ENCODE measurements at regions not wholly inside any gene's neighbourhood (a gene's known extent, or its start where the extent isn't known, plus 50 kb on each side); places are given as distances from the start of the nearest gene placed in this dataset.

DNA sequence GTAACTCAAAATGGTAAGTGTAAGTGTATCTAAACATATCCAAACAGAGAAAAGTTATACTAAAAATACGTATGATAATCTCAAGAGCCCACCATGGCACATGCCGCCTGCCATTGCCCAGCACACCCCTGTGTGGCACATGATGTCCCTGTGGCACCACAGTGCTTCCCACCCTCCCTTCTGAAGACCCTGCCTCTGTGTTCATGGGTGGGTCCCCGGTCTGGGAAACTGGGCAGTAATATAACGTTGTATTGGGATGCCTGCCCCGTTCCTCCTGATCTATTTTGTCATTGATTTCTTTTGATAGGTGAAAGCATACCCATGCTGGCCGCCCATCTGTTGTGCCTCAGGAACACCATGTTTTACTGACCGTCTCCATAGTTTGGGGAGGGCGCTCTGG, 296.8 kb upstream of the SHH start:
- intact Hi-C loops (cut with micrococcal nuclease): no loop called here
- no peak overlapping the region for H3K27ac Mint-ChIP-seq
- H3K9me3 Mint-ChIP-seq: no peaks in the 10 kb centered on the region
- H3K4me1 Mint-ChIP-seq (ENCODE audit: low read depth): no peaks in the 10 kb centered on the region
- no peak overlapping the region for H3K4me3 Mint-ChIP-seq
- H3K36me3 Mint-ChIP-seq (ENCODE audit: low read depth): no peaks in the 10 kb centered on the region
- H3K27me3 Mint-ChIP-seq (ENCODE audit: insufficient read depth): peaks cover 2% of the 10 kb centered on the region
- no peak for DNase-seq (ENCODE audit: low spot score)

DNA sequence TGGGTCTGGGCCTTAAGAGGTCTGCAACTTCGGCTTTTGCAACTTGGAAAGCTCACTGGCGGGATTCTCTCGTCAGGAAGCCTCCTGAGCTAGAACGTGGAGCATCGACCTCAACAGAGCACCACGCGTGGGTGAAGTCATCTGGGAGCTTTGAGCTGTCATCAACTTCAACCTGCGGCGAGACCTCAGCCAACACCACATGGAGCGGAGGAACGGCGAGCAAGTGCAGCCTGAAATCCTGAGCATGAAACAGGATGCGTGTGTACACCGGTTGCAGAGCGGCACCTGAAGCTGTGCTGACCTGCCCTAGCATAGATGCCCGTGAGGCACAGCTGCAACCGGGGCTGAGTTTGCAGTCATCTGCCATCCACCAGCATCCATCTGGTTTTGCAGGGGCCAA, 295.7 kb upstream of the SHH start:
- Mint-ChIP-seq H3K9me3 (no peaks in the 10 kb centered on the region), H3K4me3 (no peak overlapping the region), H3K4me1 (ENCODE audit: low read depth) (no peaks in the 10 kb centered on the region), H3K27me3 (ENCODE audit: insufficient read depth) (no peaks in the 10 kb centered on the region), H3K36me3 (ENCODE audit: low read depth) (no peaks in the 10 kb centered on the region), H3K27ac (no peak overlapping the region)
- intact Hi-C loops (cut with micrococcal nuclease): no loop called here
- no peak for DNase-seq (ENCODE audit: low spot score)

DNA sequence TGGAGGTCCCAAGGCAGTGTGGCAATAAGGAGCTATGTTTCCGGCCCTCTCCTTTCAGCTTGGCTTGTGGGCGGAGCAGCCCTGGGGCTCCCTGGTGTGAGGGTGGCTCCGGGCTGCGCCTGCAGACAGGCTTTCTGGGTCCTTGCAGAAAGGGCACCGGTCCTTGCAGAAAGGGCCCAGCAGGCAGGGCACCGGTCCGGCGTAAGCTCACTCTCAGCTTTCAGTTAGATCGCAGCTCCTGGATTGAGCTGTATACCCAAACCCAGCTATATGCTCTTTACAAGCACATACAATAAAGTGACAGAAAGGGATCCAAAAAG, 293.8 kb upstream of the SHH start:
- no peaks in the 10 kb centered on the region for H3K36me3 Mint-ChIP-seq (ENCODE audit: low read depth)
- no peaks in the 10 kb centered on the region for H3K9me3 Mint-ChIP-seq
- H3K27me3 Mint-ChIP-seq (ENCODE audit: insufficient read depth): no peaks in the 10 kb centered on the region
- no peak overlapping the region for H3K4me3 Mint-ChIP-seq
- intact Hi-C loops (cut with micrococcal nuclease): no loop called here
- DNase-seq (ENCODE audit: low spot score): no peak
- H3K27ac Mint-ChIP-seq: no peak overlapping the region
- no peaks in the 10 kb centered on the region for H3K4me1 Mint-ChIP-seq (ENCODE audit: low read depth)

DNA sequence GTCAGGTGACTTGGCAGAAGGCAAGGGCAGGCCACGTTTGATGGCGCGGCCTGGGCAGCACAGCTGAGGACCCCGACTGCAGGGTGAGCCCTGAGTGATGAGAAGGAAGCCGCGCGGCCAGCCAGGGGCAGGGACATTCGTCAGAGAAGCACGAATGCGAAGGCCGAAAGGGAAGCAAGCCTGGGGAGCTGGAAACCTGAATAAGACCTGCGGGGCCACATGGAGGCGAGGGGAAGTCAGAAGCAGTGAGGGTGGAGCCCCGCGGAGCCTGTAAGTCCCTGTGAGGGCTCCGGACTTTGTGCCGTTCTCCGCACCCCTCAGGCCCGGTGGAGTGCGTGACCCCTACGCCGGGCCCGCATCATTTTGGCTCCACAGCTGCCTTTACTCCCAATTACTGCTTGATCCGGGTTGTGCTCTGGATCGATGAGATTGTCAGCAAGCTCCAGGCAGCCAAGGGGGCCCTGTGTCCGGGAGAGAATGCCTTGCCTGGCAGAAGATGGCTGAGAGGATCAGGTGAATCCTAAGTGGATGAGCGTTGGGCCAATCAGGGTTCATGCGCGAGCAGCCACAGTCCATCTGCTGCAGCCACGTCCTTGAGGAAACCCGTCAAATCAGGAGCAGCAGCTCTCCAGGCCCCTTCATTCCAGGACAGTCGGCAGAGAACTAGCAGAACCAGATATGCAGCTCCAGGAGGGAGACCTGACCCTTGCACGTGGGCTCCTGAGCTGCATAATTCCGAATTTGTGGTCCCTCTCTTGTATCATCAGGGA, 293.3 kb upstream of the SHH start:
- H3K9me3 Mint-ChIP-seq: no peaks in the 10 kb centered on the region
- H3K36me3 Mint-ChIP-seq (ENCODE audit: low read depth): no peaks in the 10 kb centered on the region
- no peaks in the 10 kb centered on the region for H3K4me1 Mint-ChIP-seq (ENCODE audit: low read depth)
- intact Hi-C loops (cut with micrococcal nuclease): no loop called here
- no peak overlapping the region for H3K27ac Mint-ChIP-seq
- no peaks in the 10 kb centered on the region for H3K27me3 Mint-ChIP-seq (ENCODE audit: insufficient read depth)
- H3K4me3 Mint-ChIP-seq: no peak overlapping the region
- no peak for DNase-seq (ENCODE audit: low spot score)

DNA sequence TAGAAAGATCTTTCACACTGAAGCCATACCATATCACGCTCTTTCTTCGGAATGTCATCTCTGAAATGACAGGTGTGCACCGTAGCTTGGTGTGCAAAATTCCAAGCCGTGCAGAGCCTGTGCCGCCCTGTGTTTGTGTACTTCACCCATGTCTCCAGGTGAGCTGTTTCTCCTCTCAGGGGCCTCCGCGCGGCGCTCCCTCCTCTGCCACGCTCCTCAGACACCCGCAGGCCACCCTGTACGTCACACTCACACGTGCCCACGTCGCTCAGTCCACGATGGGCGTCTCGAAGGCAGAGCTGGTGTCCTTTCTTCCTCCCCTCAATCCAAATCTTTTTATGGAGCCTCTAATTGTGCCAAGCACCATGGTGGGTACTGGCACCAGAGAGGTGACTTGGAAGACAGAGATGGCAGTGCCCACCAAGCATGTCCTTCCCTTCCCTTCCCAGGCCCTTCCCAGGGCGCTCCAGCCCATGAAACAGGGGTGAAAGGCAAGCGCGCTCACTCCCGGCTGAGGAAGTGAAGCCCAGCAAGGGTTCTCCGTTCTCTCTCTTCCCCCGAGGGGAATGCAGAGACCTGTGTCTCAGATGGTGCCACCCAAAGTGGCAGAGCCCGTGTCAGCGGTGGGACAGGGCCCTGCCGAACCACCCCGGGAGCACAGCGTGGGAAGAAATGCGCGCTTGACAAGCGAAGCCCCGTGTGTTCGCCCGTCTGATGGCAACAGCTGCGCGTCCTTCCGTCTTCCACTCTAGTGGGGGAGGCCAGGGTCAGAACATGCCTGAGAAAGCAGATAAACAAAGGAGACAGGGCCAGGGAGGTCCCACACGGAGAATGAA, 292.5 kb upstream of the SHH start:
- H3K27ac Mint-ChIP-seq: no peak overlapping the region

DNA sequence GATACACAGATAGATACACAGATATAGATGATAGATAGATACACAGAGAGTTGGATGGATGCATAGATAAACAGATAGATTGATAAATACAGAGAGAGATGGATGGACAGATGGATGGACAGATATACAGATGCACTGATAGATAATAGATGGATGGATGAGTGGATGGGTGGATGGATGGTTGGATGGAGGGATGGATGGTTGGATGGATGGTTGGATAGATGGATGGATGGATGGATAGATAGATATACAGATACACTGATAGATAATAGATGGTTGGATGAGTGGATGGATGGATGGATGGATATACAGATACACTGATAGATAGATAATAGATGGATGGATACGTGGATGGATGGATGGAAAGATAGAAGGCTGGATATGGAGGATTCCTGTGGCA, 290.0 kb upstream of the SHH start:
- no peak for DNase-seq (ENCODE audit: low spot score)
- no peak overlapping the region for H3K4me3 Mint-ChIP-seq
- H3K4me1 Mint-ChIP-seq (ENCODE audit: low read depth): no peaks in the 10 kb centered on the region
- intact Hi-C loops (cut with micrococcal nuclease): no loop called here
- no peak overlapping the region for H3K27ac Mint-ChIP-seq
- no peaks in the 10 kb centered on the region for H3K36me3 Mint-ChIP-seq (ENCODE audit: low read depth)
- H3K9me3 Mint-ChIP-seq: no peaks in the 10 kb centered on the region
- peaks cover 2% of the 10 kb centered on the region for H3K27me3 Mint-ChIP-seq (ENCODE audit: insufficient read depth)

More for the DNA sequence above, 292.5 kb upstream of the SHH start:
- Mint-ChIP-seq H3K9me3 (no peaks in the 10 kb centered on the region), H3K36me3 (ENCODE audit: low read depth) (no peaks in the 10 kb centered on the region), H3K4me1 (ENCODE audit: low read depth) (no peaks in the 10 kb centered on the region), H3K4me3 (no peak overlapping the region), H3K27me3 (ENCODE audit: insufficient read depth) (no peaks in the 10 kb centered on the region)
- DNase-seq (ENCODE audit: low spot score): no peak
- intact Hi-C loops (cut with micrococcal nuclease): no loop called here

DNA sequence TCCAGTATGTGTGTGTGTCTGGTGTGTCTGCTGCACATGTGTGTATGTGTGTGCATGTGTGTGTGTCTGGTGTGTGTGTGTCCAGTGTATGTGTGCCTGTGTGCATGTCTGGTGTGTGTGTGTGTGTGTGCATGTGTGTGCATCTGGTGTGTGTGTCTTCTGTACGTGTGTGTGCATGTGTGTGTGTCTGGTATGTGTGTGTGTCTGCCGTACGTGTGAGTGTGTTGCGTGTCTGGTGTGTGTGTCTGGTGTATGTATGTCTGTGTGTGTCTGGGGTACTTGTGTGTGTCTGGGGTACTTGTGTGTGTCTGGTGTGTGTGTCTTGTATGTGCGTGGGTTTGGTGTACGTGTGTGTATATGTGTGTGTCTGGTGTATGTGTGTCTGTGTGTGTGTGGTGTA, 289.1 kb upstream of the SHH start:
- Mint-ChIP-seq H3K4me1 (ENCODE audit: low read depth) (no peaks in the 10 kb centered on the region), H3K27ac (no peak overlapping the region), H3K27me3 (ENCODE audit: insufficient read depth) (peaks cover 2% of the 10 kb centered on the region), H3K4me3 (no peak overlapping the region), H3K9me3 (no peaks in the 10 kb centered on the region), H3K36me3 (ENCODE audit: low read depth) (no peaks in the 10 kb centered on the region)
- intact Hi-C loops (cut with micrococcal nuclease): no loop called here
- no peak for DNase-seq (ENCODE audit: low spot score)

DNA sequence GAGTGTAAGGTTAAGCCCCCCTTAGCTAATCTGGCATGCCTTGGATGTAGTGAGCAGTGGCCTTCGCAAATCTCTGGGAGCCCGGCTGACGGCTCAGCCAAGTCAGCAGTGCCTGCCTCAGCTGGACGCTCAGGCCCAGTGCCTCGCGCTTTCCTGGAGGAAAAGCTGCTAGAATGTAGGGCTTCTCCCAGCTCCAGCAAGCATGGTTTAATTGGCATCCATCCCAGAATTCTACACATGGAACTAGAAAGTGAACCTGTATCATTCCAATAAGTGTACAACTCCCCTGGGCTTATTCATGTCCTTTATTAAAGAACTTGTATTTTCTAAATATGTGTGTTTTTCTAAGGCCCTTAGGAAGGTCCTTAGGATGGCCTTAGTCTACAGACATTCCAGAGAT, 287.8 kb upstream of the SHH start:
- Mint-ChIP-seq H3K27ac (no peak overlapping the region), H3K4me1 (ENCODE audit: low read depth) (no peaks in the 10 kb centered on the region), H3K36me3 (ENCODE audit: low read depth) (no peaks in the 10 kb centered on the region), H3K9me3 (no peaks in the 10 kb centered on the region), H3K4me3 (no peak overlapping the region), H3K27me3 (ENCODE audit: insufficient read depth) (peaks cover 2% of the 10 kb centered on the region)
- no peak for DNase-seq (ENCODE audit: low spot score)
- intact Hi-C loops (cut with micrococcal nuclease): no loop called here

DNA sequence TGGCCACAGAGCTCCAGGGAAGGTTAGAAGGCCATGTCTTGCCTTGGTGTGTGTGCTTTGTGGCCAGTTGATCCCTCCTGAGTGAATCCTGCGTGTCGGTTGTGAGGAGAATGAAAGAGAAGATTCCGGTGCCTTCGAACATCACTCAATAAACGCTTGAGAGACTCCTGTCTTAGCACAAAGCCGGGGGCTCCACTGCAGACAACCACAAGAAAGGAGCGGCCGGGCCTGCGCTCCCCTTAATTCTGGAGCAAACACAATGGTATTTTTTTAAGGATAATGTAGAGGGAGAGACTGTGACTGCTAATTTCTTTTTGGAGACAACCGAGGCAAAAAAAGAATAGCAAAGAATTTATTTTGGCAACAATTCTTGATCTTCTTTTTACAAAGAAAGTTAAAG, 286.8 kb upstream of the SHH start:
- DNase-seq (ENCODE audit: low spot score): no peak
- H3K36me3 Mint-ChIP-seq (ENCODE audit: low read depth): no peaks in the 10 kb centered on the region
- H3K4me3 Mint-ChIP-seq: no peak overlapping the region
- H3K27me3 Mint-ChIP-seq (ENCODE audit: insufficient read depth): peaks cover 2% of the 10 kb centered on the region
- intact Hi-C loops (cut with micrococcal nuclease): no loop called here
- H3K4me1 Mint-ChIP-seq (ENCODE audit: low read depth): no peaks in the 10 kb centered on the region
- no peak overlapping the region for H3K27ac Mint-ChIP-seq
- H3K9me3 Mint-ChIP-seq: no peaks in the 10 kb centered on the region

DNA sequence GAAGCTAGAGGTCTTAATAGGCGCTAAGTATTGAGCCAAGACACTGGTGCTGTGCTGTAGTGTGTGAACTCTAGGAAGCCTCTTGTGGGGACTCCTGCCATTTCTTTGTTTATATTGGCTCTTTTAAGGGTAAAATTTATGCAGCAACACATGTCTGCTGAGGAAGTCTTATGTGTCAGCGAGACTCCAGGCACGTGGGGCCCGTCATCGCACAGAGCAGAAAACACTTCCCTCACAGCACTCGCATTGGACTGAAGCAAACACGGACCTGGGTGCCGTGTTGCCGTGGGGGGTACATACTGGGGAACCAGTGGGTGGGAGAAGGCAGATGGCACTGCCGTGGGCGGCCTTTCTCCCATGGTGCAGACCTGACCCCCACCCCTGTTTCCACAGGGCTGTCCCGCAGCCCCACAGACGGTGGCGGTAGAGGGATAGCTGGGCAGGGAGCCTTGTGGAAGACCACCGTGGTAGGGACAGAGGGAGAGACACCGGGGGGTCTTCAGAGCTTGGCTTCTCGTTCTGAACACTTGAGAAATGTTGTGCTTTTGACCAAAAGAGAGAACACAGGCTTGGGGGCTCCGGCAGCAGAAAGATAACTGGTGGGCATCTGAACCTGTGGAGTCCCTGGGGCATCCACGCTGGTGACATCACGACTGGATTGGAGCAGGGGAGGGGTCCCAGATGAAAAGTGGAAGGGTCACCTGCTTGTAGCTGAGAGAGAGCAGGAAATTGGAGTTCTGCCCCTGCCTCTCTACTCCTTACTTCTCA, 284.7 kb upstream of the SHH start:
- H3K27me3 Mint-ChIP-seq (ENCODE audit: insufficient read depth): peaks cover 2% of the 10 kb centered on the region
- intact Hi-C loops (cut with micrococcal nuclease): no loop called here
- H3K27ac Mint-ChIP-seq: no peak overlapping the region
- H3K36me3 Mint-ChIP-seq (ENCODE audit: low read depth): no peaks in the 10 kb centered on the region
- no peaks in the 10 kb centered on the region for H3K9me3 Mint-ChIP-seq
- H3K4me3 Mint-ChIP-seq: no peak overlapping the region
- H3K4me1 Mint-ChIP-seq (ENCODE audit: low read depth): no peaks in the 10 kb centered on the region
- DNase-seq (ENCODE audit: low spot score): no peak

DNA sequence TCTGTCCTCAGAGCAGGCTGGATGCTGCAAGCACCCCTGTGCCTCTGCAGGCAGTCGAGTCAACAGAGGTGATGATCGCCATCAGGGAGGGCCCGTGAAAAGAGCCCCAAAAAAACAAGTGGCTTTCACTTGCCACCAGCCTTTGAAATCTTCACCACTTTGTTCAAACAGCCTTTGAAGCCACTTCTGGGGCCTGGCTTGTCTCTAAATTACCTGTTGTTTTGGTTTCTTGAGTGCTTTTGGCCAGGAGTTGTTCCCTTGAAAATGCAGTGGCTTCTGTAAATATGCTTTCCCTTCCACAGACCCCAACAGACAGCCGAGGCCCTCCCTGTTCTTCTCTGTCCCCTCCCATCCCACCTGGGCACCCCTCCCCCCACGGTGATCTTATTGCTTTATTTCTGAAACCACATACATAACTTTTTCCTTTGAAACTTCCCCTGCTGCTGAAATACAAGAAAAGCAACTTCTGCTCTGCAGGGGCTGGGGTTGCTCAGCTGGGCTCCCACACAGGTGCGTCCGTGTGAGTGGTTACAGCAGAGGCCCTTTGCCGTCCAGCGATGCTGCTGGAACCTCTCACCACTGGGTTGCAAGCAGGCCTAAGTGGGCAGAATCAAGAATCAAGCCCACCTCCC, 283.8 kb upstream of the SHH start:
- H3K9me3 Mint-ChIP-seq: no peaks in the 10 kb centered on the region
- H3K4me3 Mint-ChIP-seq: no peak overlapping the region
- DNase-seq (ENCODE audit: low spot score): no peak
- intact Hi-C loops (cut with micrococcal nuclease): no loop called here
- no peaks in the 10 kb centered on the region for H3K4me1 Mint-ChIP-seq (ENCODE audit: low read depth)
- no peak overlapping the region for H3K27ac Mint-ChIP-seq
- H3K36me3 Mint-ChIP-seq (ENCODE audit: low read depth): no peaks in the 10 kb centered on the region
- peaks cover 2% of the 10 kb centered on the region for H3K27me3 Mint-ChIP-seq (ENCODE audit: insufficient read depth)

DNA sequence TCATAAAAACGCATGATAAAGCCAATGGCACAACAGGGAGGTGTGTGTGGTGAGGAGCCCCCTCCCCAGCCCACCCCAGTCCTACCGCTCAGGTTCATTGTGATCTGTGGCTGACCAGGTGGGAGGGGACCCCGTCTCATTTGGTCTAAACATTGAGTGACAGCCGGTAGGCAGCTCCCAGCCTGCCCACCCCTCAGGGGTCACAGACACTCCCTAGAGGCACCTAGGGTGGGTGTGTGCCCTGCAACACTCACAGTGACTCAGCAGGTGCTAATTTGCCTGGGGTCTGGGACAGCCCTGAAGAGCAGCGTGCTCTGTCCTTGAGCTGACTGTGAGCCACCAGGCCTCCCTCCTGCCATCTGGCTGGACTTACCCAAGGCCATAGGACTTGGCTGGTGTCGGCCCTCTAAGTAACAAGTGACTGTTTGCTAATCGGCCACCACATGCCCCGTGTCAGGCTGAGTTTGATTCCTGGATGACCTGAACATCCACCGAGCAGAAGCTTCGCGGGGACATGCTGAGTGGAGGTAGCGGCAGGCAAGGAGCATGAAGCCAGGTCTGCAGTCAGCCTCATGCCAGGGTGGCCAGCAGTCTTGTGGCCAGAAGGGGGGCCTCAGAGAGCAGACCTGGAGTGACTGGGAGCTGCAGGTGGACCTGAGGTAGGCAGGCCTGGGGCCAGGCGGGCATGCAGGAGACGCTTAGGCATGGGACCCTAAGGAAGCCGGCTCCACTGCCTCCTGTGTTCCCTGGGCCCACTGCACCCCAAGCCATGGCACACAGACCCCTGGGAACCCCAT, 282.3 kb upstream of the SHH start:
- intact Hi-C loops (cut with micrococcal nuclease): no loop called here
- Mint-ChIP-seq H3K27me3 (ENCODE audit: insufficient read depth) (peaks cover 4% of the 10 kb centered on the region), H3K4me1 (ENCODE audit: low read depth) (no peaks in the 10 kb centered on the region), H3K27ac (no peak overlapping the region), H3K36me3 (ENCODE audit: low read depth) (no peaks in the 10 kb centered on the region), H3K9me3 (no peaks in the 10 kb centered on the region), H3K4me3 (no peak overlapping the region)
- no peak for DNase-seq (ENCODE audit: low spot score)

Measured in activated T-helper 1 cell treated with anti-CD3 and anti-CD28 coated beads, Interleukin-12 subunit alpha, Interleukin-12 subunit beta, Interleukin-2, Interleukin-4 antibody, amounts not matched to agents 30 ng/mL and 10 ng/mL and 1 ng/mL, durations not matched to agents 14 hours and 24 hours and 36 hours (primary cell).